DND-41 (cell line): ENCODE measurements at regions not wholly inside any gene's neighbourhood (a gene's known extent, or its start where the extent isn't known, plus 50 kb on each side); places are given as distances from the start of the nearest gene placed in this dataset.

Experiments
- ATAC-seq: fragments of 200-7000 bp; cut with Tn5 transposase; 3 replicates; pipeline ENCODE4 v1.9.1; 2021; ENCODE audit warnings: low read depth; ENCODE audit not compliant: insufficient read depth
- DNase-seq: peaks from one replicate; pipeline ENCODE4 v3.0.0-alpha.2; 2020
- H2AFZ ChIP-seq: 2 replicates; pipeline ENCODE4 v1.6.0; 2012; ENCODE audit warnings: low read depth, low read length
- H3K27ac ChIP-seq: 2 replicates; pipeline ENCODE4 v1.5.1; 2012; ENCODE audit warnings: low read length, inconsistent platforms
- H3K27me3 ChIP-seq: fragments of 200-600 bp; sonication (generic); 2 replicates; pipeline ENCODE4 v1.6.0; 2012; ENCODE audit warnings: low read length, mild to moderate bottlenecking, inconsistent platforms; ENCODE audit not compliant: insufficient read depth, poor library complexity
- H3K36me3 ChIP-seq: 2 replicates; pipeline ENCODE4 v1.5.1; 2012; ENCODE audit warnings: low read length, inconsistent platforms; ENCODE audit not compliant: insufficient read depth
- H3K4me1 ChIP-seq: 2 replicates; pipeline ENCODE4 v1.5.1; 2012; ENCODE audit warnings: mild to moderate bottlenecking, low read length; ENCODE audit not compliant: insufficient read depth
- H3K4me2 ChIP-seq: 2 replicates; pipeline ENCODE4 v1.6.0; 2012; ENCODE audit warnings: mild to moderate bottlenecking, moderate library complexity, low read length, inconsistent platforms; ENCODE audit not compliant: insufficient read depth
- H3K4me3 ChIP-seq, 2 experiments: fragments of 200-600 bp in 1 of 2; shearing (Covaris generic) in 1 of 2; 2 replicates each; pipeline ENCODE4 v1.5.1; 2012 to 2016; ENCODE audit warnings: inconsistent platforms in 2 of 2, low read length in 2 of 2, mild to moderate bottlenecking in 2 of 2, low read depth in 1 of 2, moderate library complexity in 1 of 2
- H3K79me2 ChIP-seq: 2 replicates; pipeline ENCODE4 v1.6.0; 2012; ENCODE audit warnings: low read length, inconsistent platforms; ENCODE audit not compliant: insufficient read depth
- H3K9ac ChIP-seq: 2 replicates; pipeline ENCODE4 v1.6.0; 2012; ENCODE audit warnings: low read depth, mild to moderate bottlenecking, inconsistent platforms, low read length, moderate library complexity
- H3K9me3 ChIP-seq: 2 replicates; pipeline ENCODE4 v1.5.1; 2012; ENCODE audit warnings: low read length, moderate library complexity, mild to moderate bottlenecking, inconsistent platforms; ENCODE audit not compliant: insufficient read depth, severe bottlenecking
- H4K20me1 ChIP-seq: 2 replicates; pipeline ENCODE4 v1.6.0; 2012; ENCODE audit warnings: low read length; ENCODE audit not compliant: insufficient read depth
- EZH2 ChIP-seq: IDR thresholded peaks from 3 replicates; pipeline ENCODE4 v1.6.1; 2012; ENCODE audit warnings: borderline replicate concordance, low read depth, mild to moderate bottlenecking, moderate library complexity, low read length, inconsistent platforms; ENCODE audit not compliant: severe bottlenecking
- TF ChIP-seq, protein P1 (sequence below): IDR thresholded peaks from 2 replicates; pipeline ENCODE4 v1.5.1; 2012; ENCODE audit warnings: borderline replicate concordance, low read length, moderate library complexity, mild to moderate bottlenecking; ENCODE audit not compliant: poor library complexity, severe bottlenecking; ENCODE audit errors: extremely low read depth

- Histone ChIP-seq H3K36me3 (peaks cover 45% of the 10 kb centered on the region), H3K4me2 (peak overlapping the region; percentile 41), H3K4me1 (peaks cover 78% of the 10 kb centered on the region), H3K9ac (peak overlapping the region; percentile 39; the same call in 1 of the 2 replicates), H3K9me3 (no peaks in the 10 kb centered on the region), H3K79me2 (peaks cover 52% of the 10 kb centered on the region), H3K27me3 (no peaks in the 10 kb centered on the region), H2AFZ (no peak overlapping the region), H3K4me3 (peak overlapping the region in 1 of 2 experiments; percentile 31; a peak in 1 of 4 replicates), H4K20me1 (no peaks in the 10 kb centered on the region), H3K27ac (peak overlapping the region; percentile 86)
- no peak for TF ChIP-seq EZH2
- TF ChIP-seq, protein P1, sequence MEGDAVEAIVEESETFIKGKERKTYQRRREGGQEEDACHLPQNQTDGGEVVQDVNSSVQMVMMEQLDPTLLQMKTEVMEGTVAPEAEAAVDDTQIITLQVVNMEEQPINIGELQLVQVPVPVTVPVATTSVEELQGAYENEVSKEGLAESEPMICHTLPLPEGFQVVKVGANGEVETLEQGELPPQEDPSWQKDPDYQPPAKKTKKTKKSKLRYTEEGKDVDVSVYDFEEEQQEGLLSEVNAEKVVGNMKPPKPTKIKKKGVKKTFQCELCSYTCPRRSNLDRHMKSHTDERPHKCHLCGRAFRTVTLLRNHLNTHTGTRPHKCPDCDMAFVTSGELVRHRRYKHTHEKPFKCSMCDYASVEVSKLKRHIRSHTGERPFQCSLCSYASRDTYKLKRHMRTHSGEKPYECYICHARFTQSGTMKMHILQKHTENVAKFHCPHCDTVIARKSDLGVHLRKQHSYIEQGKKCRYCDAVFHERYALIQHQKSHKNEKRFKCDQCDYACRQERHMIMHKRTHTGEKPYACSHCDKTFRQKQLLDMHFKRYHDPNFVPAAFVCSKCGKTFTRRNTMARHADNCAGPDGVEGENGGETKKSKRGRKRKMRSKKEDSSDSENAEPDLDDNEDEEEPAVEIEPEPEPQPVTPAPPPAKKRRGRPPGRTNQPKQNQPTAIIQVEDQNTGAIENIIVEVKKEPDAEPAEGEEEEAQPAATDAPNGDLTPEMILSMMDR, result no peak
- no peak for ATAC-seq
- DNase-seq, result no peak
Measured at GRCh38 chr20:60213126-60213893, 255.1 kb downstream of the CDH26 start.

DNA sequence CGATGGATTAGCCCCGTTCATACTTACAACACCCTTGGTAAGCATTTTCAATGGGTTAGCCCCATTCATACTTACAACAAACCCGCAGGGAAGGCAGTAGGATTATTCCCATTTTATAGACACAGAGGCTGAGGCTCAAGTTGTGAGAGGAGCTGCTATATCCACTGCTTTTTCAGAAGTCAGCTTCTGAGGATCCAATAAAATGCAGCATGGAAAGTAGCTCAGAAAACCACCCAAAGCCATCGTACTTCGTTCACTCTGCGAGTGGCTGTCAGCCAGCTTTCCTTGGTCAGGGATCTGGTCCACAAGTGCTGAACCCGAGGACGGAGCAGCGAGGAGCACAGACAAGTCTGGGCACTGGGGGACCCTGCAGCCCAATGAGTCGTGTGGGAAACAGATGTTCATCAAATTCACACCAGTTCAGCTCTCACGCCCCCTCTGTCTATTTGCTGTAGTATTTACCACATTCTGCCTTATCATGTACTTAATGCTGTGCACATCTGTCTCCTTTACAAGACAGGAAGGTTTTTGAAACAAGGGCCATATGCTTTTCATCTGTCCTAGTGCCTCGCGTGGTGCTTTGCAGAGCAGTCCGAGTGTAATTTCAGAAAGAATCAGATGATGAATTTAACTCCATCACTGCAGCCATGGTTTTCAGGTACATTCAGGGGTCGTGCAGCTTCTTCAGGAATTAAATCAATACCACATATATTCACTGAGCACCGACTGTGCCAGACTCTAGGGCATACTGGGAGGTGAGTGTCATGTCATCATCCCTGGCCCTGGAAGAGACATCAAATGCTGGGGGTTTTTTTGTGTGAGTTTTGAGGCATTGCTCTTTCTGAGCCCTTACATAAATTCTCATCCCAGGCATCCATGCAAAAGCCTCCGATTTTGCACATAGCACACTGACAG lies 256.9 kb downstream of the CDH26 start:
- TF ChIP-seq, protein P1, result peak; percentile 50
- no peak for TF ChIP-seq EZH2

GRCh38 chr20:60215816-60216730 lies 257.9 kb downstream of the CDH26 start:
- Histone ChIP-seq H3K27me3 (no peaks in the 10 kb centered on the region), H3K9me3 (no peaks in the 10 kb centered on the region), H2AFZ (no peak overlapping the region), H3K36me3 (peaks cover 57% of the 10 kb centered on the region), H4K20me1 (no peaks in the 10 kb centered on the region), H3K4me1 (peaks cover 55% of the 10 kb centered on the region), H3K9ac (peak overlapping the region; percentile 17; the same call in 1 of the 2 replicates), H3K4me3 (peak overlapping the region in 1 of 2 experiments; percentile 31; a peak in 2 of 4 replicates), H3K4me2 (peak overlapping the region; percentile 41), H3K27ac (peak overlapping the region; percentile 86), H3K79me2 (peaks cover 64% of the 10 kb centered on the region)
- TF ChIP-seq, protein P1, result no peak
- no peak for TF ChIP-seq EZH2
- no peak for DNase-seq
- ATAC-seq, result no peak

More for the DNA sequence above, 256.9 kb downstream of the CDH26 start:
- Histone ChIP-seq H3K27ac (peak overlapping the region; percentile 86), H3K4me1 (peaks cover 60% of the 10 kb centered on the region), H3K36me3 (peaks cover 50% of the 10 kb centered on the region), H3K27me3 (no peaks in the 10 kb centered on the region), H2AFZ (no peak overlapping the region; the same call in 1 of the 2 replicates), H3K4me3 (peak overlapping the region in 1 of 2 experiments; percentile 31; a peak in 2 of 4 replicates), H4K20me1 (no peaks in the 10 kb centered on the region), H3K9me3 (no peaks in the 10 kb centered on the region), H3K79me2 (peaks cover 64% of the 10 kb centered on the region), H3K9ac (peak overlapping the region; percentile 39), H3K4me2 (peak overlapping the region; percentile 41)
- ATAC-seq (peak; percentile 69), DNase-seq (peak; percentile 69)
